Ishikawa (cell line): ENCODE measurements at regions not wholly inside any gene's neighbourhood (a gene's known extent, or its start where the extent isn't known, plus 50 kb on each side); places are given as distances from the start of the nearest gene placed in this dataset.

Experiments used
- CEBPB ChIP-seq: IDR thresholded peaks from 2 replicates; pipeline ENCODE4 v1.6.1; 2012
- CREB1 ChIP-seq: IDR thresholded peaks from 2 replicates; pipeline ENCODE4 v1.6.1; 2012; ENCODE audit warnings: low read depth
- EGR1 ChIP-seq: IDR thresholded peaks from 2 replicates; pipeline ENCODE4 v1.6.1; 2012
- EP300 ChIP-seq: IDR thresholded peaks from 2 replicates; pipeline ENCODE4 v1.6.1; 2012; ENCODE audit warnings: borderline replicate concordance
- FOXM1 ChIP-seq: IDR thresholded peaks from 2 replicates; pipeline ENCODE4 v1.6.1; 2012; ENCODE audit warnings: low read depth, borderline replicate concordance
- NFIC ChIP-seq: IDR thresholded peaks from 2 replicates; pipeline ENCODE4 v1.6.1; 2012
- RAD21 ChIP-seq: IDR thresholded peaks from 2 replicates; pipeline ENCODE4 v1.6.1; 2012; ENCODE audit warnings: low read depth
- REST ChIP-seq: IDR thresholded peaks from 2 replicates; pipeline ENCODE4 v1.6.1; 2012; ENCODE audit warnings: low read depth, mild to moderate bottlenecking
- TAF1 ChIP-seq: IDR thresholded peaks from 2 replicates; pipeline ENCODE4 v1.6.1; 2012; ENCODE audit warnings: low read depth, mild to moderate bottlenecking
- TCF12 ChIP-seq: IDR thresholded peaks from 2 replicates; pipeline ENCODE4 v1.6.1; 2012; ENCODE audit warnings: low read depth
- TEAD4 ChIP-seq: IDR thresholded peaks from 2 replicates; pipeline ENCODE4 v1.6.1; 2012
- USF1 ChIP-seq: IDR thresholded peaks from 2 replicates; pipeline ENCODE4 v1.6.1; 2012
- YY1 ChIP-seq: IDR thresholded peaks from 2 replicates; pipeline ENCODE4 v1.6.1; 2012; ENCODE audit warnings: low read depth
- ZBTB7A ChIP-seq: IDR thresholded peaks from 2 replicates; pipeline ENCODE4 v1.6.1; 2012; ENCODE audit warnings: low read depth
- TF ChIP-seq, protein P1 (sequence below): IDR thresholded peaks from 2 replicates; pipeline ENCODE4 v1.6.1; 2012

- TF ChIP-seq, protein P1, sequence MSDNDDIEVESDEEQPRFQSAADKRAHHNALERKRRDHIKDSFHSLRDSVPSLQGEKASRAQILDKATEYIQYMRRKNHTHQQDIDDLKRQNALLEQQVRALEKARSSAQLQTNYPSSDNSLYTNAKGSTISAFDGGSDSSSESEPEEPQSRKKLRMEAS: no peak
- TF ChIP-seq CREB1 (no peak), USF1 (no peak), TCF12 (no peak), ZBTB7A (no peak), FOXM1 (no peak), TEAD4 (no peak), CEBPB (no peak), EP300 (no peak), RAD21 (no peak), REST (no peak), NFIC (no peak), YY1 (no peak), EGR1 (no peak), TAF1 (no peak)
Observed at GRCh38 chr9:118871531-118871930, 497.7 kb downstream of the BRINP1 start.

GRCh38 chr9:118882684-118883083, 486.6 kb downstream of the BRINP1 start:
- no peak for TF ChIP-seq RAD21
- TF ChIP-seq EGR1: no peak
- no peak for TF ChIP-seq CREB1
- TF ChIP-seq, protein P1: no peak
- TF ChIP-seq FOXM1: no peak
- no peak for TF ChIP-seq CEBPB
- TF ChIP-seq YY1: no peak
- no peak for TF ChIP-seq EP300
- TF ChIP-seq TEAD4: no peak
- no peak for TF ChIP-seq TAF1
- no peak for TF ChIP-seq NFIC
- no peak for TF ChIP-seq USF1
- TF ChIP-seq REST: no peak

DNA sequence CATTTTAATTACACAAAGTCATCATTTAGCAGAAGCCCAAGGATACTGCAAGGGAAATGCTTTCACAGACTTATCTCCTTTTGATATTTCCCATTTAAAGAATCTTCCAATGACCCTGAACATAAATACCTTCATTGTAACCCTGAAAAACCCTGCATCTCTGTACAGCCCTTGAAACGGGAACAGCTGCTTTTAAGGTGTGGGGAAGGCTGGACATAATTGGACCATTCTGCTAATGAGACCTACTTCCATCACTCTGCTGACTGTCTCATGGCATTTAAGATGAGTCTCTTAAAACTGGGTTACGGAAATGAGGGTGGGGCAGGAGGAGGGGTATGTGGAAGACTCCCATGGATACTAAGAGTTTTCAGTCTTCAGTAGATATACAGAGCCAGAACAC, 485.8 kb downstream of the BRINP1 start:
- TF ChIP-seq TEAD4: no peak
- no peak for TF ChIP-seq ZBTB7A
- no peak for TF ChIP-seq EP300
- TF ChIP-seq REST: no peak
- TF ChIP-seq, protein P1: no peak
- no peak for TF ChIP-seq FOXM1
- no peak for TF ChIP-seq TAF1
- no peak for TF ChIP-seq EGR1

- TF ChIP-seq NFIC (no peak), YY1 (no peak), RAD21 (no peak), EP300 (no peak), CREB1 (no peak), CEBPB (no peak), TEAD4 (no peak), FOXM1 (no peak), TAF1 (no peak), ZBTB7A (no peak)
- TF ChIP-seq, protein P1: no peak
Observed at GRCh38 chr9:118891213-118891612, 478.0 kb downstream of the BRINP1 start.
